HepG2 (cell line): ENCODE measurements at regions not wholly inside any gene's neighbourhood (a gene's known extent, or its start where the extent isn't known, plus 50 kb on each side); places are given as distances from the start of the nearest gene placed in this dataset.

Experiments
- ATAC-seq: fragments of 200-7000 bp; cut with Tn5 transposase; 3 replicates; pipeline ENCODE4 v1.9.1; 2020; ENCODE audit warnings: mild to moderate bottlenecking, moderate library complexity
- BruUV-seq: library from RNA; stranded (reverse); fragments of 400-500 nt; replicated peaks from 2 replicates; lab custom pipeline; 2021; lab: Mats Ljungman, UMichigan
- CTCF ChIA-PET: fragments of 300-600 bp; formaldehyde crosslinking; extraction: SDS; loops from one replicate; lab custom pipeline; 2021; ENCODE audit warnings: low total read pairs, inconsistent platforms, low intra/inter-chr PET ratio; lab: Yijun Ruan, JAX
- POLR2A ChIA-PET: fragments of 350-600 bp; sonication (Branson Sonifier 250); formaldehyde crosslinking; loops from one replicate; lab custom pipeline; 2020; ENCODE audit warnings: antibody characterized with exemption, inconsistent platforms; lab: Yijun Ruan, JAX
- DNase-seq: peaks from one replicate; pipeline ENCODE4 v3.0.0-alpha.2; 2015; ENCODE audit warnings: low spot score
- FAIRE-seq: peaks from 3 replicates; lab custom pipeline; 2011; peaks lifted over from hg19 to GRCh38; lab: Jason Lieb, UNC
- H2AFZ ChIP-seq: one replicate; pipeline ENCODE4 v1.6.1; 2011; ENCODE audit warnings: low read length, inconsistent platforms
- H3K27ac ChIP-seq: fragments of 300-600 bp; 3 replicates; pipeline ENCODE4 v1.8.0; 2011; ENCODE audit warnings: mixed run types, mild to moderate bottlenecking, mixed read lengths, low read length, inconsistent platforms; ENCODE audit not compliant: insufficient read depth; ENCODE audit errors: extremely low read length
- H3K27me3 ChIP-seq, 2 experiments: fragments of 200-600 bp in 1 of 2; 2 replicates in 1 of 2; 3 replicates in 1 of 2; pipeline versions ENCODE4 v1.6.0 to v1.8.0; 2011; ENCODE audit warnings: low read length in 2 of 2, mild to moderate bottlenecking in 2 of 2, moderate library complexity in 2 of 2, inconsistent platforms in 1 of 2; ENCODE audit not compliant: insufficient read depth in 2 of 2, control insufficient read depth in 1 of 2
- H3K36me3 ChIP-seq, 2 experiments: fragments of 200-600 bp in 1 of 2; replicated peaks in 1 of 2; 2 replicates in 1 of 2; 3 replicates in 1 of 2; pipeline versions ENCODE4 v1.5.1 to v1.8.0; 2011; ENCODE audit warnings: low read length in 2 of 2, inconsistent platforms in 1 of 2; ENCODE audit not compliant: insufficient read depth in 2 of 2, control insufficient read depth in 1 of 2
- H3K4me1 ChIP-seq: 2 replicates; pipeline ENCODE4 v1.5.1; 2012; ENCODE audit warnings: low read length, inconsistent platforms; ENCODE audit not compliant: insufficient read depth
- H3K4me2 ChIP-seq: 2 replicates; pipeline ENCODE4 v1.6.0; 2011; ENCODE audit warnings: low read depth, low read length, inconsistent platforms
- H3K4me3 ChIP-seq, 3 experiments: fragments of 200-600 bp in 1 of 3; sonication (generic), shearing (Covaris generic) in 1 of 3; replicated peaks in 1 of 3; 2 replicates each; pipeline ENCODE4 v1.5.1; 2011 to 2016; ENCODE audit warnings: low read length in 3 of 3, inconsistent platforms in 2 of 3, low read depth in 2 of 3, mild to moderate bottlenecking in 2 of 3, control low read depth in 1 of 3, mixed read lengths in 1 of 3; ENCODE audit not compliant: insufficient read depth in 1 of 3
- H3K79me2 ChIP-seq: one replicate; pipeline ENCODE4 v1.6.1; 2011; ENCODE audit warnings: low read length, inconsistent platforms; ENCODE audit not compliant: insufficient read depth
- H3K9ac ChIP-seq: 2 replicates; pipeline ENCODE4 v1.6.0; 2011; ENCODE audit warnings: mild to moderate bottlenecking, low read depth, low read length, inconsistent platforms; ENCODE audit not compliant: insufficient read depth
- H3K9me3 ChIP-seq: 2 replicates; pipeline ENCODE4 v1.5.1; 2012; ENCODE audit warnings: mild to moderate bottlenecking, low read length
- H4K20me1 ChIP-seq: 2 replicates; pipeline ENCODE4 v1.6.0; 2011; ENCODE audit warnings: inconsistent platforms, mild to moderate bottlenecking, low read length, moderate library complexity; ENCODE audit not compliant: insufficient read depth
- BCL3 ChIP-seq: sonication (generic); formaldehyde crosslinking; IDR thresholded peaks from 2 replicates; pipeline ENCODE4 v1.5.1; 2020; ENCODE audit warnings: mild to moderate bottlenecking, missing genetic modification reagents, moderate library complexity
- CBX2 ChIP-seq, 2 experiments: fragments of 200-600 bp in 1 of 2; sonication (generic); formaldehyde crosslinking in 1 of 2; IDR thresholded peaks; 2 replicates each; pipeline versions ENCODE4 v1.7.0 to v1.8.1; 2018 to 2022; ENCODE audit warnings: low read depth in 2 of 2, low read length in 1 of 2, mild to moderate bottlenecking in 1 of 2, missing genetic modification reagents in 1 of 2
- CHCHD3 ChIP-seq: sonication (generic); formaldehyde crosslinking; IDR thresholded peaks from 2 replicates; pipeline ENCODE4 v1.8.0; 2022; ENCODE audit warnings: mild to moderate bottlenecking, missing genetic modification reagents, moderate library complexity
- HMG20B ChIP-seq: conservative IDR thresholded peaks from 2 replicates; pipeline ENCODE4 v1.6.1; 2016; ENCODE audit warnings: missing genetic modification reagents, missing compliant biosample characterization
- JARID2 ChIP-seq: sonication (generic); formaldehyde crosslinking; IDR thresholded peaks from 2 replicates; pipeline ENCODE4 v1.8.1; 2023; ENCODE audit warnings: missing genetic modification reagents, inconsistent platforms; ENCODE audit not compliant: insufficient replicate concordance
- PBX3 ChIP-seq: sonication (generic); formaldehyde crosslinking; IDR thresholded peaks from 2 replicates; pipeline ENCODE4 v1.8.1; 2023; ENCODE audit warnings: missing genetic modification reagents, inconsistent platforms, borderline replicate concordance
- PPARG ChIP-seq: conservative IDR thresholded peaks from 2 replicates; pipeline ENCODE4 v1.6.1; 2016; ENCODE audit warnings: missing biosample characterization, missing genetic modification reagents
- THYN1 ChIP-seq: sonication (generic); formaldehyde crosslinking; IDR thresholded peaks from 2 replicates; pipeline ENCODE4 v1.8.1; 2023; ENCODE audit warnings: low read depth, mild to moderate bottlenecking, moderate library complexity, missing genetic modification reagents, borderline replicate concordance
- ZMAT3 ChIP-seq: sonication (generic); formaldehyde crosslinking; conservative IDR thresholded peaks from 2 replicates; pipeline ENCODE4 v1.7.0; 2021; ENCODE audit warnings: missing genetic modification reagents
- ZNF121 ChIP-seq: sonication (generic); formaldehyde crosslinking; IDR thresholded peaks from 2 replicates; pipeline ENCODE4 v1.5.0; 2020; ENCODE audit warnings: mild to moderate bottlenecking, missing genetic modification reagents
- ZNF263 ChIP-seq: sonication (generic); formaldehyde crosslinking; IDR thresholded peaks from 2 replicates; pipeline ENCODE4 v1.4.0; 2020; ENCODE audit warnings: missing genetic modification reagents
- ZNF333 ChIP-seq: sonication (generic); formaldehyde crosslinking; IDR thresholded peaks from 2 replicates; pipeline ENCODE4 v1.4.0; 2020; ENCODE audit warnings: mild to moderate bottlenecking, missing genetic modification reagents, borderline replicate concordance
- ZNF691 ChIP-seq: sonication (generic); formaldehyde crosslinking; IDR thresholded peaks from 2 replicates; pipeline ENCODE4 v1.4.0; 2020; ENCODE audit warnings: missing genetic modification reagents, low read depth, mild to moderate bottlenecking, borderline replicate concordance
- ZNF772 ChIP-seq: sonication (generic); formaldehyde crosslinking; IDR thresholded peaks from 2 replicates; pipeline ENCODE4 v1.5.0; 2020; ENCODE audit warnings: mild to moderate bottlenecking, missing genetic modification reagents
- ZNF800 ChIP-seq: sonication (generic); formaldehyde crosslinking; IDR thresholded peaks from 2 replicates; pipeline ENCODE4 v1.4.0; 2020; ENCODE audit warnings: missing genetic modification reagents
- WGBS: methylation state at CpG from one replicate; pipeline ENCODE4 v1.1.6; 2017; ENCODE audit warnings: low lambda C conversion rate; 5-methylcytosine and 5-hydroxymethylcytosine counted together
- in situ Hi-C: cut with HindIII; loops from 2 replicates; pipeline ENCODE4 v1.10.0; 2017; ENCODE audit warnings: low pct_unique_long_range_greater_than_20kb; ENCODE audit not compliant: extremely low pct_ligation_motif_present
- intact Hi-C: fragments of 100-400 bp; cut with micrococcal nuclease; formaldehyde crosslinking; loops from one replicate; pipeline ENCODE4 v1.10.0; 2022; ENCODE audit not compliant: unreplicated experiment

GRCh38 chr2:45141883-45142866, 132.9 kb upstream of the SIX2 start:
- no peak overlapping the region for H3K4me2 ChIP-seq
- no peaks in the 10 kb centered on the region for H3K9me3 ChIP-seq
- BruUV-seq = no TSS peak
- H3K4me3 ChIP-seq = no peak overlapping the region
- H4K20me1 ChIP-seq = no peaks in the 10 kb centered on the region
- no peak for DNase-seq
- H3K27ac ChIP-seq = no peak overlapping the region
- in situ Hi-C loops = no loop called here
- H3K36me3 ChIP-seq = no peaks in the 10 kb centered on the region
- WGBS = 44% methylated on average over 5 of the region's 5 CpGs
- POLR2A ChIA-PET = no interaction called here
- H3K79me2 ChIP-seq = no peaks in the 10 kb centered on the region
- intact Hi-C loops = no loop called here
- CTCF ChIA-PET = no interaction called here
- H3K27me3 ChIP-seq = peaks cover 0 to 11% of the 10 kb centered on the region in 2 experiments; a peak in 3 of 5 replicates
- H2AFZ ChIP-seq = no peak overlapping the region
- H3K4me1 ChIP-seq = no peaks in the 10 kb centered on the region
- FAIRE-seq = no peak
- no peak overlapping the region for H3K9ac ChIP-seq
- ATAC-seq = no peak
- TF ChIP-seq ZMAT3 (CRISPR knock-in tag) (no peak), CBX2 (IDR thresholded peaks at IDR 0.05; ENCODE audit: low read depth, low read length) (no peak), CBX2 (CRISPR knock-in tag; IDR thresholded peaks at IDR 0.05; ENCODE audit: low read depth) (no peak), ZNF772 (CRISPR knock-in tag) (no peak), ZNF691 (CRISPR knock-in tag) (no peak), BCL3 (CRISPR knock-in tag) (no peak), ZNF800 (CRISPR knock-in tag) (no peak), PBX3 (CRISPR knock-in tag) (no peak), THYN1 (CRISPR knock-in tag) (no peak), ZNF263 (no peak), ZNF121 (CRISPR knock-in tag) (no peak), CHCHD3 (CRISPR knock-in tag) (no peak), HMG20B (CRISPR knock-in tag) (no peak), JARID2 (CRISPR knock-in tag) (no peak), PPARG (no peak), ZNF333 (no peak)
